ENCODE measurements at regions not wholly inside any gene's neighbourhood (a gene's known extent, or its start where the extent isn't known, plus 50 kb on each side); places are given as distances from the start of the nearest gene placed in this dataset.

DNA sequence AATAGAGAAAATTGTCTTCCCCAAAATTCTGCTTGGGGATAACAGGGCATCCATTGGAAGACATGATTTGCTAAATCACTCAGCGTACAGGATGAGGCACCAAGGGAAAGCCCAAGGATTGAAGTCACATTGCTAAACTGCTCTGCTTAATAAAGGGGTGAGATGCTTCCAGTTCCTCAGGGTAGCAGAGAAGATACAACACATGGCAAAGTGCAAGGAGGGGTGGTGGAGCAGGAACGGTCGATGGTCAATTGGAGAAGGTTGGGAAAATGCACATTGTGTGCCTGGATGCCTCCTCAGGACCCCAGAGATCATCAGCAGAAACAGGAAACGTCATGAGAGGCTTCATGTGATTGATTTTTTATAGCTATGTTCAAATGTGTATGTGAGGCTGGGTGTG, 116.3 kb upstream of the SOX1 start (continued):
- TF ChIP-seq, protein P1, sequence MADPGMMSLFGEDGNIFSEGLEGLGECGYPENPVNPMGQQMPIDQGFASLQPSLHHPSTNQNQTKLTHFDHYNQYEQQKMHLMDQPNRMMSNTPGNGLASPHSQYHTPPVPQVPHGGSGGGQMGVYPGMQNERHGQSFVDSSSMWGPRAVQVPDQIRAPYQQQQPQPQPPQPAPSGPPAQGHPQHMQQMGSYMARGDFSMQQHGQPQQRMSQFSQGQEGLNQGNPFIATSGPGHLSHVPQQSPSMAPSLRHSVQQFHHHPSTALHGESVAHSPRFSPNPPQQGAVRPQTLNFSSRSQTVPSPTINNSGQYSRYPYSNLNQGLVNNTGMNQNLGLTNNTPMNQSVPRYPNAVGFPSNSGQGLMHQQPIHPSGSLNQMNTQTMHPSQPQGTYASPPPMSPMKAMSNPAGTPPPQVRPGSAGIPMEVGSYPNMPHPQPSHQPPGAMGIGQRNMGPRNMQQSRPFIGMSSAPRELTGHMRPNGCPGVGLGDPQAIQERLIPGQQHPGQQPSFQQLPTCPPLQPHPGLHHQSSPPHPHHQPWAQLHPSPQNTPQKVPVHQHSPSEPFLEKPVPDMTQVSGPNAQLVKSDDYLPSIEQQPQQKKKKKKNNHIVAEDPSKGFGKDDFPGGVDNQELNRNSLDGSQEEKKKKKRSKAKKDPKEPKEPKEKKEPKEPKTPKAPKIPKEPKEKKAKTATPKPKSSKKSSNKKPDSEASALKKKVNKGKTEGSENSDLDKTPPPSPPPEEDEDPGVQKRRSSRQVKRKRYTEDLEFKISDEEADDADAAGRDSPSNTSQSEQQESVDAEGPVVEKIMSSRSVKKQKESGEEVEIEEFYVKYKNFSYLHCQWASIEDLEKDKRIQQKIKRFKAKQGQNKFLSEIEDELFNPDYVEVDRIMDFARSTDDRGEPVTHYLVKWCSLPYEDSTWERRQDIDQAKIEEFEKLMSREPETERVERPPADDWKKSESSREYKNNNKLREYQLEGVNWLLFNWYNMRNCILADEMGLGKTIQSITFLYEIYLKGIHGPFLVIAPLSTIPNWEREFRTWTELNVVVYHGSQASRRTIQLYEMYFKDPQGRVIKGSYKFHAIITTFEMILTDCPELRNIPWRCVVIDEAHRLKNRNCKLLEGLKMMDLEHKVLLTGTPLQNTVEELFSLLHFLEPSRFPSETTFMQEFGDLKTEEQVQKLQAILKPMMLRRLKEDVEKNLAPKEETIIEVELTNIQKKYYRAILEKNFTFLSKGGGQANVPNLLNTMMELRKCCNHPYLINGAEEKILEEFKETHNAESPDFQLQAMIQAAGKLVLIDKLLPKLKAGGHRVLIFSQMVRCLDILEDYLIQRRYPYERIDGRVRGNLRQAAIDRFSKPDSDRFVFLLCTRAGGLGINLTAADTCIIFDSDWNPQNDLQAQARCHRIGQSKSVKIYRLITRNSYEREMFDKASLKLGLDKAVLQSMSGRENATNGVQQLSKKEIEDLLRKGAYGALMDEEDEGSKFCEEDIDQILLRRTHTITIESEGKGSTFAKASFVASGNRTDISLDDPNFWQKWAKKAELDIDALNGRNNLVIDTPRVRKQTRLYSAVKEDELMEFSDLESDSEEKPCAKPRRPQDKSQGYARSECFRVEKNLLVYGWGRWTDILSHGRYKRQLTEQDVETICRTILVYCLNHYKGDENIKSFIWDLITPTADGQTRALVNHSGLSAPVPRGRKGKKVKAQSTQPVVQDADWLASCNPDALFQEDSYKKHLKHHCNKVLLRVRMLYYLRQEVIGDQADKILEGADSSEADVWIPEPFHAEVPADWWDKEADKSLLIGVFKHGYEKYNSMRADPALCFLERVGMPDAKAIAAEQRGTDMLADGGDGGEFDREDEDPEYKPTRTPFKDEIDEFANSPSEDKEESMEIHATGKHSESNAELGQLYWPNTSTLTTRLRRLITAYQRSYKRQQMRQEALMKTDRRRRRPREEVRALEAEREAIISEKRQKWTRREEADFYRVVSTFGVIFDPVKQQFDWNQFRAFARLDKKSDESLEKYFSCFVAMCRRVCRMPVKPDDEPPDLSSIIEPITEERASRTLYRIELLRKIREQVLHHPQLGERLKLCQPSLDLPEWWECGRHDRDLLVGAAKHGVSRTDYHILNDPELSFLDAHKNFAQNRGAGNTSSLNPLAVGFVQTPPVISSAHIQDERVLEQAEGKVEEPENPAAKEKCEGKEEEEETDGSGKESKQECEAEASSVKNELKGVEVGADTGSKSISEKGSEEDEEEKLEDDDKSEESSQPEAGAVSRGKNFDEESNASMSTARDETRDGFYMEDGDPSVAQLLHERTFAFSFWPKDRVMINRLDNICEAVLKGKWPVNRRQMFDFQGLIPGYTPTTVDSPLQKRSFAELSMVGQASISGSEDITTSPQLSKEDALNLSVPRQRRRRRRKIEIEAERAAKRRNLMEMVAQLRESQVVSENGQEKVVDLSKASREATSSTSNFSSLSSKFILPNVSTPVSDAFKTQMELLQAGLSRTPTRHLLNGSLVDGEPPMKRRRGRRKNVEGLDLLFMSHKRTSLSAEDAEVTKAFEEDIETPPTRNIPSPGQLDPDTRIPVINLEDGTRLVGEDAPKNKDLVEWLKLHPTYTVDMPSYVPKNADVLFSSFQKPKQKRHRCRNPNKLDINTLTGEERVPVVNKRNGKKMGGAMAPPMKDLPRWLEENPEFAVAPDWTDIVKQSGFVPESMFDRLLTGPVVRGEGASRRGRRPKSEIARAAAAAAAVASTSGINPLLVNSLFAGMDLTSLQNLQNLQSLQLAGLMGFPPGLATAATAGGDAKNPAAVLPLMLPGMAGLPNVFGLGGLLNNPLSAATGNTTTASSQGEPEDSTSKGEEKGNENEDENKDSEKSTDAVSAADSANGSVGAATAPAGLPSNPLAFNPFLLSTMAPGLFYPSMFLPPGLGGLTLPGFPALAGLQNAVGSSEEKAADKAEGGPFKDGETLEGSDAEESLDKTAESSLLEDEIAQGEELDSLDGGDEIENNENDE (IDR thresholded peaks at IDR 0.05; ENCODE audit: insufficient replicate concordance, low read length): no peak
- TF ChIP-seq KDM1A (IDR thresholded peaks at IDR 0.05; ENCODE audit: borderline replicate concordance, low read length) (no peak), BRCA1 (IDR thresholded peaks at IDR 0.05; ENCODE audit: low read depth, low read length) (no peak), CBX5 (IDR thresholded peaks at IDR 0.05; ENCODE audit: low read depth, low read length) (no peak), NANOG (IDR thresholded peaks at IDR 0.05; ENCODE audit: insufficient read depth, low read depth, low read length, poor library complexity, severe bottlenecking) (no peak), CTBP2 (IDR thresholded peaks at IDR 0.05; ENCODE audit: borderline replicate concordance, insufficient read depth, insufficient read length, low read length) (no peak), RAD21 (IDR thresholded peaks at IDR 0.05 in 1 of 2, conservative IDR thresholded peaks at IDR 0.05 in 1 of 2; ENCODE audit: low read depth in 2 of 2, low read length in 2 of 2) (no peak)
